Left lung (tissue), 4 donors: ENCODE measurements at regions not wholly inside any gene's neighbourhood (a gene's known extent, or its start where the extent isn't known, plus 50 kb on each side); places are given as distances from the start of the nearest gene placed in this dataset.
"Not testable (repeated sequence)": the region's sequence is repeated elsewhere in the genome, so short reads cannot be mapped to it uniquely, and the experiment has no call there.

Source experiments
- ATAC-seq: fragments of 200-7000 bp; cut with Tn5 transposase; one replicate; pipeline ENCODE4 v1.9.1; 2020; ENCODE audit warnings: moderate library complexity
- DNase-seq, 4 donors: peaks; one replicate each; pipeline ENCODE4 v3.0.0-alpha.2; 2013 to 2020
- H3K27ac ChIP-seq, 2 donors: fragments of 200-600 bp; sonication (generic) in 1 of 2; one replicate each; pipeline versions ENCODE4 v1.5.0 to v1.8.0; 2020 to 2021
- H3K27me3 ChIP-seq, 2 donors: fragments of 200-600 bp; sonication (generic) in 1 of 2; one replicate each; pipeline versions ENCODE4 v1.5.0 to v1.8.0; 2020 to 2021
- H3K36me3 ChIP-seq, 2 donors: fragments of 200-600 bp; sonication (generic) in 1 of 2; one replicate each; pipeline versions ENCODE4 v1.5.0 to v1.8.0; 2020 to 2021
- H3K4me1 ChIP-seq, 2 donors: fragments of 200-600 bp; one replicate each; pipeline ENCODE4 v1.8.0; 2021
- H3K4me3 ChIP-seq, 2 donors: fragments of 200-600 bp; sonication (generic) in 1 of 2; one replicate each; pipeline versions ENCODE4 v1.5.0 to v1.8.0; 2020 to 2021; ENCODE audit warnings: mild to moderate bottlenecking in 1 of 2
- H3K9me3 ChIP-seq, 2 donors: fragments of 200-600 bp; sonication (generic) in 1 of 2; one replicate each; pipeline versions ENCODE4 v1.5.0 to v1.8.0; 2020 to 2021
- CTCF ChIP-seq, 2 donors: fragments of 200-600 bp; sonication (generic) in 1 of 2; IDR thresholded peaks; one replicate each; pipeline versions ENCODE4 v1.5.0 to v1.8.0; 2021; ENCODE audit warnings: antibody characterized with exemption in 2 of 2
- intact Hi-C, 2 donors: fragments of 100-400 bp; cut with DNase I; formaldehyde crosslinking; loops; one replicate each; pipeline versions ENCODE4 v1.11.2 to v1.14.2; 2022
- donor health status: DM: no; HTN: yes; CAD: no.
- donor health status: DM: no; HTN: no; CAD: no.

GRCh38 chr2:38138996-38139395 lies 63.0 kb upstream of the CYP1B1 start:
- Histone ChIP-seq H3K4me1 (peaks cover 0 to 3% of the 10 kb centered on the region in 2 donors), H3K27ac (no peak overlapping the region), H3K36me3 (peaks cover 0 to 4% of the 10 kb centered on the region in 2 donors), H3K4me3 (no peak overlapping the region), H3K27me3 (no peaks in the 10 kb centered on the region), H3K9me3 (no peaks in the 10 kb centered on the region)
- intact Hi-C loops = no loop called here
- TF ChIP-seq CTCF (IDR thresholded peaks at IDR 0.05) = no peak
- no peak for DNase-seq
- ATAC-seq = no peak

- Histone ChIP-seq H3K4me1 (no peaks in the 10 kb centered on the region), H3K4me3 (no peak overlapping the region), H3K36me3 (peaks cover 0 to 4% of the 10 kb centered on the region in 2 donors), H3K27me3 (no peaks in the 10 kb centered on the region), H3K27ac (no peak overlapping the region), H3K9me3 (no peaks in the 10 kb centered on the region)
- ATAC-seq (no peak), DNase-seq (no peak)
- TF ChIP-seq CTCF (IDR thresholded peaks at IDR 0.05) = no peak
- intact Hi-C loops = no loop called here
Measured at GRCh38 chr2:38138419-38138818, 62.5 kb upstream of the CYP1B1 start.

- H3K4me3 ChIP-seq, intact Hi-C loops, H3K36me3 ChIP-seq, ATAC-seq, DNase-seq, H3K9me3 ChIP-seq, H3K27me3 ChIP-seq, H3K4me1 ChIP-seq, H3K27ac ChIP-seq: not testable (repeated sequence)
Measured at GRCh38 chr2:38137958-38138357, 62.0 kb upstream of the CYP1B1 start.

GRCh38 chr2:38131676-38132075 lies 55.7 kb upstream of the CYP1B1 start:
- peaks cover 0 to 12% of the 10 kb centered on the region in 2 donors for H3K9me3 ChIP-seq
- TF ChIP-seq CTCF (IDR thresholded peaks at IDR 0.05) = no peak
- H3K4me1 ChIP-seq = peaks cover 0 to 39% of the 10 kb centered on the region in 2 donors
- ATAC-seq (no peak), DNase-seq (no peak)
- H3K27ac ChIP-seq = peak overlapping the region in 1 of 2 donors; percentile 91
- H3K36me3 ChIP-seq = no peaks in the 10 kb centered on the region
- no peak overlapping the region for H3K4me3 ChIP-seq
- no peaks in the 10 kb centered on the region for H3K27me3 ChIP-seq
- intact Hi-C loops = no loop called here

- Histone ChIP-seq H3K9me3 (peaks cover 0 to 16% of the 10 kb centered on the region in 2 donors), H3K36me3 (no peaks in the 10 kb centered on the region), H3K27ac (peak overlapping the region; percentile 7 to 91), H3K27me3 (no peaks in the 10 kb centered on the region), H3K4me3 (no peak overlapping the region), H3K4me1 (peaks cover 0 to 39% of the 10 kb centered on the region in 2 donors)
- ATAC-seq = peak; percentile 35
- intact Hi-C loops = no loop called here
- TF ChIP-seq CTCF (IDR thresholded peaks at IDR 0.05) = no peak
- DNase-seq = no peak
Measured at GRCh38 chr2:38130876-38131275, 54.9 kb upstream of the CYP1B1 start.

- H3K27ac ChIP-seq = peak overlapping the region; percentile 7 to 91
- peak; percentile 60 for ATAC-seq
Measured at GRCh38 chr2:38129987-38130386, 54.0 kb upstream of the CYP1B1 start.

More at GRCh38 chr2:38129987-38130386, 54.0 kb upstream of the CYP1B1 start:
- H3K4me1 ChIP-seq = peaks cover 0 to 39% of the 10 kb centered on the region in 2 donors
- H3K36me3 ChIP-seq = no peaks in the 10 kb centered on the region
- no peaks in the 10 kb centered on the region for H3K27me3 ChIP-seq
- intact Hi-C loops = no loop called here
- no peak for DNase-seq
- peaks cover 0 to 16% of the 10 kb centered on the region in 2 donors for H3K9me3 ChIP-seq
- no peak for TF ChIP-seq CTCF (IDR thresholded peaks at IDR 0.05)
- H3K4me3 ChIP-seq = no peak overlapping the region
